GM12878 (cell line): ENCODE measurements at regions not wholly inside any gene's neighbourhood (a gene's known extent, or its start where the extent isn't known, plus 50 kb on each side); places are given as distances from the start of the nearest gene placed in this dataset.

Source experiments
- ATAC-seq: fragments of 200-7000 bp; cut with Tn5 transposase; 3 replicates; pipeline ENCODE4 v1.9.1; 2020; ENCODE audit warnings: mild to moderate bottlenecking, moderate library complexity
- BruUV-seq: library from RNA; stranded (reverse); fragments of 400-500 nt; replicated peaks from 2 replicates; lab custom pipeline; 2021; lab: Mats Ljungman, UMichigan
- CTCF ChIA-PET: fragments of 300-600 bp; sonication (Branson Sonifier 250); formaldehyde crosslinking; extraction: SDS; loops from one replicate; lab custom pipeline; 2021; ENCODE audit warnings: inconsistent platforms; lab: Yijun Ruan, JAX
- POLR2A ChIA-PET: fragments of 350-600 bp; formaldehyde crosslinking; extraction: SDS; loops from one replicate; lab custom pipeline; 2021; ENCODE audit warnings: inconsistent platforms; lab: Charles Lee
- RAD21 ChIA-PET: fragments of 300-600 bp; sonication (Branson Sonifier 250); formaldehyde crosslinking; loops from one replicate; lab custom pipeline; 2023; ENCODE audit warnings: antibody characterized with exemption; ENCODE audit not compliant: unreplicated experiment; lab: Charles Lee
- SMC1A ChIA-PET: fragments of 300-600 bp; sonication (Branson Sonifier 250); formaldehyde crosslinking; loops from one replicate; lab custom pipeline; 2023; ENCODE audit not compliant: unreplicated experiment, uncharacterized antibody; lab: Charles Lee
- DNase-seq: peaks from one replicate; pipeline ENCODE4 v3.0.0-alpha.2; 2011; ENCODE audit warnings: low read depth, low spot score
- FAIRE-seq: peaks from 3 replicates; lab custom pipeline; 2011; peaks lifted over from hg19 to GRCh38; lab: Jason Lieb, UNC
- H2AFZ ChIP-seq: 2 replicates; pipeline ENCODE4 v1.6.0; 2011; ENCODE audit warnings: low read depth, low read length, control low read depth; ENCODE audit not compliant: control insufficient read depth
- H3K27ac ChIP-seq: 2 replicates; pipeline ENCODE4 v1.5.1; 2011; ENCODE audit warnings: control low read depth; ENCODE audit not compliant: control insufficient read depth, insufficient read depth
- H3K27me3 ChIP-seq, 2 experiments: replicated peaks in 1 of 2; 2 replicates each; pipeline versions ENCODE4 v1.6.0 to v1.6.1; 2011; ENCODE audit warnings: low read length in 1 of 2; ENCODE audit not compliant: control insufficient read depth in 2 of 2, insufficient read depth in 2 of 2
- H3K36me3 ChIP-seq, 2 experiments: 2 replicates each; pipeline ENCODE4 v1.5.1; 2011; ENCODE audit warnings: low read length in 1 of 2; ENCODE audit not compliant: control insufficient read depth in 2 of 2, insufficient read depth in 2 of 2
- H3K4me1 ChIP-seq: 2 replicates; pipeline ENCODE4 v1.6.1; 2011; ENCODE audit warnings: mild to moderate bottlenecking, low read length, moderate library complexity, mixed read lengths; ENCODE audit not compliant: control insufficient read depth, insufficient read depth
- H3K4me2 ChIP-seq: 2 replicates; pipeline ENCODE4 v1.6.0; 2011; ENCODE audit warnings: control low read depth; ENCODE audit not compliant: control insufficient read depth, insufficient read depth
- H3K4me3 ChIP-seq: fragments of 200-600 bp; sonication (generic); 2 replicates; pipeline ENCODE4 v1.5.1; 2016
- H3K79me2 ChIP-seq: 2 replicates; pipeline ENCODE4 v1.6.0; 2011; ENCODE audit warnings: low read length; ENCODE audit not compliant: control insufficient read depth, insufficient read depth
- H3K9ac ChIP-seq: 2 replicates; pipeline ENCODE4 v1.8.0; 2011; ENCODE audit warnings: low read length, control low read depth, mixed read lengths; ENCODE audit not compliant: control insufficient read depth, insufficient read depth
- H3K9me3 ChIP-seq: replicated peaks from 3 replicates; pipeline ENCODE4 v1.5.1; 2011; ENCODE audit warnings: mild to moderate bottlenecking, low read length; ENCODE audit not compliant: control insufficient read depth, insufficient read depth
- H4K20me1 ChIP-seq: 2 replicates; pipeline ENCODE4 v1.6.0; 2011; ENCODE audit not compliant: control insufficient read depth, insufficient read depth
- BCL11A ChIP-seq: IDR thresholded peaks from 2 replicates; pipeline ENCODE4 v1.6.1; 2011; ENCODE audit warnings: low read depth, low read length
- CBFB ChIP-seq: IDR thresholded peaks from 2 replicates; pipeline ENCODE4 v1.6.1; 2016; ENCODE audit warnings: antibody characterized with exemption, low read depth
- E2F8 ChIP-seq: fragments of 450-650 bp; IDR thresholded peaks from 2 replicates; pipeline ENCODE4 v1.6.1; 2018; ENCODE audit warnings: mild to moderate bottlenecking, low read depth, moderate library complexity; ENCODE audit not compliant: partially characterized antibody
- PAX8 ChIP-seq: fragments of 450-650 bp; IDR thresholded peaks from 2 replicates; pipeline ENCODE4 v1.6.1; 2017; ENCODE audit warnings: mild to moderate bottlenecking, moderate library complexity
- POLR2A ChIP-seq: IDR thresholded peaks from 2 replicates; pipeline ENCODE4 v1.6.1; 2011; ENCODE audit warnings: low read depth, mild to moderate bottlenecking, low read length
- SIX5 ChIP-seq: IDR thresholded peaks from 2 replicates; pipeline ENCODE4 v1.6.1; 2011; ENCODE audit warnings: mild to moderate bottlenecking, low read depth, low read length, moderate library complexity; ENCODE audit not compliant: severe bottlenecking
- SPI1 ChIP-seq: IDR thresholded peaks from 2 replicates; pipeline ENCODE4 v1.6.1; 2011; ENCODE audit warnings: low read depth, mild to moderate bottlenecking, low read length, moderate library complexity, borderline replicate concordance; ENCODE audit not compliant: insufficient read depth
- SREBF1 ChIP-seq: IDR thresholded peaks from 2 replicates; pipeline ENCODE4 v1.6.1; 2012; ENCODE audit warnings: mild to moderate bottlenecking, low read length
- TCF3 ChIP-seq: IDR thresholded peaks from 2 replicates; pipeline ENCODE4 v1.6.1; 2012; ENCODE audit warnings: low read depth, mild to moderate bottlenecking, low read length, borderline replicate concordance; ENCODE audit not compliant: insufficient read depth
- YY1 ChIP-seq: IDR thresholded peaks from 2 replicates; pipeline ENCODE4 v1.6.1; 2011; ENCODE audit warnings: low read depth, mild to moderate bottlenecking, low read length
- ZSCAN29 ChIP-seq: fragments of 450-650 bp; IDR thresholded peaks from 2 replicates; pipeline ENCODE4 v1.6.1; 2017; ENCODE audit warnings: mild to moderate bottlenecking, moderate library complexity
- WGBS: methylation state at CpG from one replicate; pipeline ENCODE4 v1.1.6; 2016; ENCODE audit warnings: low lambda C conversion rate; ENCODE audit not compliant: insufficient replicate concordance, insufficient coverage; ENCODE audit errors: missing lambda C conversion rate; 5-methylcytosine and 5-hydroxymethylcytosine counted together
- in situ Hi-C: fragments of 300-500 bp; cut with MboI; formaldehyde crosslinking; loops from 9 replicates; pipeline ENCODE4 v1.14.3; 2018; ENCODE audit warnings: mixed read lengths
- intact Hi-C: fragments of 100-400 bp; cut with micrococcal nuclease; formaldehyde crosslinking; loops from one replicate; pipeline ENCODE4 v1.14.2; 2022; ENCODE audit not compliant: unreplicated experiment
- TF ChIP-seq, protein P1 (sequence below): IDR thresholded peaks from 2 replicates; pipeline ENCODE4 v1.6.1; 2011; ENCODE audit warnings: borderline replicate concordance, low read depth, mild to moderate bottlenecking, moderate library complexity, low read length; ENCODE audit not compliant: insufficient read depth, poor library complexity, severe bottlenecking
- TF ChIP-seq, protein P2 (sequence below): fragments of 450-650 bp; IDR thresholded peaks from 2 replicates; pipeline ENCODE4 v1.6.1; 2016; ENCODE audit warnings: mild to moderate bottlenecking

DNA sequence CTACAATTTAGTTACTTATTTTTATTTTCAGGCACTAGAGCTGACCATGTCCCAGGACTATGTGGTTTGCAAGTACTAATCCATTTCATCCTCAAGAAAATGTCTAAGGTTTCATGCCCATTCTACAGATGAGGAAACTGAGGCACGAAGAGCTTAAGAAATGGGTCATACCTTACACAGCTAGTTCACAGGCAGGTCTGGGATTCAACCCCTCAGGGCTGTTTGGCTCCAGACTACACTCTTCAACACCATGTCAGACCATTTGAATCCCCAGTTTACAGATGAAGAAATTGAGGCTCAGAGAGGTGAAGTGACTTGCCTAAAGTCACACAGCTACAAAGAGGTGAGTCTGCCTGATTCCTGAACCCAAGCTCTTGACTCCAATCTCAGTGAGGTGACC is 144.1 kb downstream of the MIAT start:
- 7% methylated on average over 1 of the region's 1 CpG for WGBS
- CTCF ChIA-PET: no interaction called here
- intact Hi-C loops (no loop called here), in situ Hi-C loops (no loop called here)
- H3K9ac ChIP-seq: no peak overlapping the region
- no peak overlapping the region for H2AFZ ChIP-seq
- RAD21 ChIA-PET: no interaction called here
- BruUV-seq: no TSS peak
- H4K20me1 ChIP-seq: no peaks in the 10 kb centered on the region
- POLR2A ChIA-PET: interaction anchor here (1.1 kb wide), 1 partner anchor 117 kb away, joined by 4 read pairs; no protein-coding TSS in a partner anchor
- no peak overlapping the region for H3K4me2 ChIP-seq
- H3K4me1 ChIP-seq: no peaks in the 10 kb centered on the region
- H3K27ac ChIP-seq: no peak overlapping the region
- H3K9me3 ChIP-seq: no peaks in the 10 kb centered on the region
- H3K36me3 ChIP-seq: no peaks in the 10 kb centered on the region
- no peaks in the 10 kb centered on the region for H3K27me3 ChIP-seq
- FAIRE-seq: no peak
- ATAC-seq: no peak
- H3K4me3 ChIP-seq: no peak overlapping the region
- no peaks in the 10 kb centered on the region for H3K79me2 ChIP-seq
- SMC1A ChIA-PET: no interaction called here
- DNase-seq: no peak
- no peak for TF ChIP-seq YY1
- no peak for TF ChIP-seq POLR2A

DNA sequence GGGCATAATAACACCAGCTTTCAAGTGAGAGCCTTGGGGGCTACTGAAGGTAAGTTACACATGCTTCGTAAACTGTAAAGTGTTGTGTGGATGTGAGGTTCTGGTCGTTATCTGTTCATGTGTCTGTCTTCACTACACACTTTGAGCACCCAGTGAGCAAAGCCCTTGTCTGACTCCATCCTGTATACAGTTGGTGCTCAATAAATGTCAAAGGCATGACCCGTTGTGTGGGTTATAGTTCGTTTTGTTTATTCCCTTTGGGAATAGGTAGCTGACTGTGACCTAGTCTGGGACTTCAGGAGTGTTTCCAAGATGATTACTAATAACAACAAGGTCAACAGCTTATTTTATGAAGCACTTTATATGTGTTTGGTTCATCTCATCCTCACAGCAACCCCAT is 146.9 kb downstream of the MIAT start:
- ChIA-PET POLR2A (no interaction called here), CTCF (no interaction called here), RAD21 (no interaction called here), SMC1A (no interaction called here)
- Histone ChIP-seq H3K9me3 (no peaks in the 10 kb centered on the region), H3K4me2 (no peak overlapping the region), H3K4me1 (no peaks in the 10 kb centered on the region), H3K36me3 (no peaks in the 10 kb centered on the region), H3K9ac (no peak overlapping the region), H3K79me2 (no peaks in the 10 kb centered on the region), H2AFZ (no peak overlapping the region), H3K4me3 (no peak overlapping the region), H4K20me1 (no peaks in the 10 kb centered on the region), H3K27me3 (no peaks in the 10 kb centered on the region), H3K27ac (no peak overlapping the region)
- WGBS: 24% methylated on average over 4 of the region's 4 CpGs
- intact Hi-C loops: no loop called here
- no peak for DNase-seq
- BruUV-seq: no TSS peak
- no peak for ATAC-seq
- in situ Hi-C loops: no loop called here
- no peak for FAIRE-seq
- TF ChIP-seq E2F8 (no peak), BCL11A (no peak), CBFB (no peak), PAX8 (no peak), SPI1 (no peak), ZSCAN29 (no peak), TCF3 (no peak), SIX5 (no peak), SREBF1 (no peak)
- TF ChIP-seq, protein P1, sequence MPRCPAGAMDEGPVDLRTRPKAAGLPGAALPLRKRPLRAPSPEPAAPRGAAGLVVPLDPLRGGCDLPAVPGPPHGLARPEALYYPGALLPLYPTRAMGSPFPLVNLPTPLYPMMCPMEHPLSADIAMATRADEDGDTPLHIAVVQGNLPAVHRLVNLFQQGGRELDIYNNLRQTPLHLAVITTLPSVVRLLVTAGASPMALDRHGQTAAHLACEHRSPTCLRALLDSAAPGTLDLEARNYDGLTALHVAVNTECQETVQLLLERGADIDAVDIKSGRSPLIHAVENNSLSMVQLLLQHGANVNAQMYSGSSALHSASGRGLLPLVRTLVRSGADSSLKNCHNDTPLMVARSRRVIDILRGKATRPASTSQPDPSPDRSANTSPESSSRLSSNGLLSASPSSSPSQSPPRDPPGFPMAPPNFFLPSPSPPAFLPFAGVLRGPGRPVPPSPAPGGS: no peak
- TF ChIP-seq, protein P2, sequence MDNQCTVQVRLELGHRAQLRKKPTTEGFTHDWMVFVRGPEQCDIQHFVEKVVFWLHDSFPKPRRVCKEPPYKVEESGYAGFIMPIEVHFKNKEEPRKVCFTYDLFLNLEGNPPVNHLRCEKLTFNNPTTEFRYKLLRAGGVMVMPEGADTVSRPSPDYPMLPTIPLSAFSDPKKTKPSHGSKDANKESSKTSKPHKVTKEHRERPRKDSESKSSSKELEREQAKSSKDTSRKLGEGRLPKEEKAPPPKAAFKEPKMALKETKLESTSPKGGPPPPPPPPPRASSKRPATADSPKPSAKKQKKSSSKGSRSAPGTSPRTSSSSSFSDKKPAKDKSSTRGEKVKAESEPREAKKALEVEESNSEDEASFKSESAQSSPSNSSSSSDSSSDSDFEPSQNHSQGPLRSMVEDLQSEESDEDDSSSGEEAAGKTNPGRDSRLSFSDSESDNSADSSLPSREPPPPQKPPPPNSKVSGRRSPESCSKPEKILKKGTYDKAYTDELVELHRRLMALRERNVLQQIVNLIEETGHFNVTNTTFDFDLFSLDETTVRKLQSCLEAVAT: no peak
